GM12865 (cell line): ENCODE measurements at regions not wholly inside any gene's neighbourhood (a gene's known extent, or its start where the extent isn't known, plus 50 kb on each side); places are given as distances from the start of the nearest gene placed in this dataset.

Source experiments
- DNase-seq: peaks from one replicate; pipeline ENCODE4 v3.0.0; 2010; ENCODE audit warnings: low read depth
- H3K4me3 ChIP-seq: 2 replicates; pipeline ENCODE4 v1.5.1; 2011; ENCODE audit warnings: mild to moderate bottlenecking, low read depth, low read length, control low read depth
- TF ChIP-seq, protein P1 (sequence below): IDR thresholded peaks from 2 replicates; pipeline ENCODE4 v1.5.1; 2011; ENCODE audit warnings: low read length, control low read depth, low read depth, inconsistent platforms; ENCODE audit not compliant: insufficient read depth; ENCODE audit errors: missing control alignments

DNA sequence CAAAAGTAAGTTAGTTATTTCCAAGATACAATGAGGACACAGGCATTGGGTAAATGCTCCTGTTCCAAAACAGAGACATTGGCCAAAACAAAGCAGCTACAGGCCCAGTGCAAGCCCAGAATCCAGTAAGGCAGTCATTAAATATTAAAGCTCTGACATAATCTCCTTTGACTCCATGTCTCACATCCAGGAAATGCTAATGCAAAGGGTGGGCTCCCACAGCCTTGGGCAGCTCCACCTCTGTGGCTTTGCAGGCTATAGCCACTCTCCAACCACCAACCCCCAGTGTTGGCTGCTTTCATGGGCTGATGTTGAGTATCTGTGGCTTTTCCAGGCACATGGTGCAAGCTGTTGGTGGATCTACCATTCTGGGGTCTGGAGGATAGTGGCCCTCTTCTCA lies 733.4 kb upstream of the SOX9 start:
- TF ChIP-seq, protein P1, sequence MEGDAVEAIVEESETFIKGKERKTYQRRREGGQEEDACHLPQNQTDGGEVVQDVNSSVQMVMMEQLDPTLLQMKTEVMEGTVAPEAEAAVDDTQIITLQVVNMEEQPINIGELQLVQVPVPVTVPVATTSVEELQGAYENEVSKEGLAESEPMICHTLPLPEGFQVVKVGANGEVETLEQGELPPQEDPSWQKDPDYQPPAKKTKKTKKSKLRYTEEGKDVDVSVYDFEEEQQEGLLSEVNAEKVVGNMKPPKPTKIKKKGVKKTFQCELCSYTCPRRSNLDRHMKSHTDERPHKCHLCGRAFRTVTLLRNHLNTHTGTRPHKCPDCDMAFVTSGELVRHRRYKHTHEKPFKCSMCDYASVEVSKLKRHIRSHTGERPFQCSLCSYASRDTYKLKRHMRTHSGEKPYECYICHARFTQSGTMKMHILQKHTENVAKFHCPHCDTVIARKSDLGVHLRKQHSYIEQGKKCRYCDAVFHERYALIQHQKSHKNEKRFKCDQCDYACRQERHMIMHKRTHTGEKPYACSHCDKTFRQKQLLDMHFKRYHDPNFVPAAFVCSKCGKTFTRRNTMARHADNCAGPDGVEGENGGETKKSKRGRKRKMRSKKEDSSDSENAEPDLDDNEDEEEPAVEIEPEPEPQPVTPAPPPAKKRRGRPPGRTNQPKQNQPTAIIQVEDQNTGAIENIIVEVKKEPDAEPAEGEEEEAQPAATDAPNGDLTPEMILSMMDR, result no peak
- no peak overlapping the region for H3K4me3 ChIP-seq

DNA sequence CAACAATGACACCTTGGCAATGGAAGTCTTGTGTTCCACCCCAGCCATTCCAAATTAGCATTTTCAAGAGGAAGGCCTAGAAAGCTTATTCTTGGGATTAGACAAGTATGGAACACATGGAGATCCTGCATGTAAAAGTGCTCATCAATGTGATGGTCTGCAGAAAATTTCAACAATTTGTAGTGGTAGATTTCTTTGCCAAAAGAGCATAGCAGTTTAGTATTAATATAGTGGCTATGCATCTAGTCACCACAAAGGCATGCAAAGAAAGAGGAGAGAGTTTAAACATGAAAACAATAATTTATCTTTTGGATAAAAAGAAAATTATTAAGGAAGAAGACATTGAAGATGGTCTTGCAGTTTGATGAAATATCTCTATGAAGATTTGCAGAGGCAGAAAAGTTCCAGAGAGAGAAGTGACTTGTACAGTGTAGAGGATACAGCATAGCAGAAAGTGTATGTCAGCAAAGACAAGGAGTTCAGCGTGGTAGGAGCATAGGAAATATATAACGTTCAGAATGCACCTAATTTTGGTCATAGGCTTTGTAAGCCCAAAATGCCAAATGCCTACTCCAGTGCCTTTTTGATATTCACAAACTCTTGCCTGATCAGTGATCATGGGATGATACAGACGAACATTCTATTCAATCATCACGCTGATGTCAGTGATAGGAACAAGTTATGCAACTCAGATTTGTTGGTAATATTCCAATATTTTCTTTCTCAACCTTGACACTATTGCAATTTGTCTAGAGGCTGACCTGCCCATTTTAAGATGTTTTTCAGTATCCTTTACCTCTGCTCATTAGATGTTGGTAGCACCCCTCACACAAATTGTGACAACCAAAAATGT lies 727.9 kb upstream of the SOX9 start:
- DNase-seq, result no peak
- TF ChIP-seq, protein P1, result no peak
- H3K4me3 ChIP-seq, result no peak overlapping the region

More for the DNA sequence above, 733.4 kb upstream of the SOX9 start:
- no peak for DNase-seq

DNA sequence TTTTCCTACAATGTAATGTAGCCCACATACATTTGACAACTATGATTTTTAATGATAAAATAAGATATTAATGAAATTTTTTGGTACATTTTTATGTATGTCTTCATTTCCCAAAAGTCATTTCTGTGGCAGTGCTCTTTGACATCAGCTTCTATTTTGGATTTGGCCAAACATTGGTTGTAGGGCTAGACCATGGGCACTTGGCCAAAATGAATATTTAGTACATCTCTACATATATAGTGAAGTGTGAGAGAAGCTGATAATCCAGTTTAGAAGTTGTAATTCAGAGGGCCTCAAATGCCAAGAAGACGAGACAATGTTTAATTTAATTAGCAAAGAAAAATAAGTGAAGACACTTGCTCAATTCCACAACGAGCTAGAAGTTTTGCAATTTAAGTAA lies 724.9 kb upstream of the SOX9 start:
- TF ChIP-seq, protein P1, result no peak
- DNase-seq, result no peak
- no peak overlapping the region for H3K4me3 ChIP-seq

DNA sequence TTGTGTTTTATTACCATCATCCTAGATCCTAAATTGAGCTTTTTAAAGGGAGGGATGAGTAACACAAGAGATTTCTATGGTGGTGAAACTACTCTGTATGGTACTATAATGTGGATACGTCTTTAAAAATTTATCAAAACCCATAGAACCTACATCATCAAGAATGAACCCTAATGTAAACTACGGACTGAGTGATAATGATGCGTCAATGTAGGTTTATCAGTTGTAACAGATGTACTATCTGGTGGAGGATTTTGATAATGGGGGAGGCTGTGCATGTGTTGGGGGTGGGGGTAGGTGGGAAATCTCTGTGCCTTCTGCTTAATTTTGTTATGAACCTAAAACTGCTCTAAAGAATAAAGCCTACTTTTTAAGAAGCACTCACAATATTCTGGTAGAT lies 724.1 kb upstream of the SOX9 start:
- H3K4me3 ChIP-seq, result no peak overlapping the region
- no peak for DNase-seq
- TF ChIP-seq, protein P1, result no peak

DNA sequence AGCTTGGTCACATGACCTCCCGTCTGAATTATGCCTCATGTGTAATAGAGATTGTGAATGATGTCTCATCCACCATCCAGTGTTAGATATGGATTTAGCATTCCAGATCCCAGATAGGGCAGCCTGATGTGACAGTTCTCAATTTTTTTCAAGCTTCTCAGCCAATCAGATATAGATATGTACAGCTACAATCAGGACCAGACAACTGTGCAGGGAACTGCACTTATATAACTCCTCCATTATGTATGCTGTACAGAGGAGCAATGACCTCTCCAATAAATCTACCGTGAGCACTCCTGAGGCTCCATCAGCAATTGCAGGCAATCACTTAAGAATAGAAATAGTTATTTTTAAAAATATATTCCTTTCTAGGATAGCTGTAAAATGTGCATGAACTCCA lies 722.8 kb upstream of the SOX9 start:
- TF ChIP-seq, protein P1, result no peak
- no peak overlapping the region for H3K4me3 ChIP-seq
- no peak for DNase-seq

DNA sequence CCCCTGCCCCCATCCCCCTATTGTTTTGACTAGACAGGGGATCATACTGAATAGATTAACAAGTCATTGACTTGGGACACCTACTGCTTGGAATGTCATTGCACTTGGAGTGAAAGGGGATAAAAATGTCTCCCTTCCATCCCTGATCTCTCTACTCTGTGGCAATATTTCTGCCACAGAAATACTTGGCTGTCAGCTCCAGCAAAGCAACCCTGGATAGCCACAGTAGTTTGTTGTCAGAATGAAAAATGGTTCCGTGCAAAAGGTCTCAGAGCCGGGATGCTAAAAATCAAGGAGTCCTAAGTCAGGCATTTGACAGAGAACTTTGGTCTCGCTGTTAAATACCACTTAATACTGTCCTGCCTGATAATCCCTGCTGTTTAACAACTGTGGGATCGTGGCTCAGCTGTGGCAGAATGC lies 722.0 kb upstream of the SOX9 start:
- TF ChIP-seq, protein P1, result no peak
- DNase-seq, result no peak

DNA sequence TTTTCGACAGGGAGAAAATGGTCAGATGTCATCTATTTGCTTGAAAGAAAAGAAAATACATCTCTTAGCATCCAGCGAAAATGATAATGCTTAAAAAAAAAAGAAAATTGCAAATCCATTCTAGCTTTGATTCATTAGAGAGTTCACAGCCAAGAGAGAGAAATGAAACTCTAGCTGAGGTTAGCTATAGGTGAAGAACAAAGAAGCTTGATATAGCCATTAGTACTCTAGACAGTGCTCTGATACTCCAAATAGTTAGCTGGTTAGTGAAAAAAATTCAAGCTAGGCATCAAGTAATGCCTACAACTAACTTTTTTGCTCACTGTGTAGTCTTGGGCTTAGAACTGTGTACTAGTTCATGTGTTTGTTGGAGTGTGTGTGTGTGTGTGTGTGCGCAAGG lies 721.6 kb upstream of the SOX9 start:
- peak; percentile 14 for DNase-seq
- H3K4me3 ChIP-seq, result no peak overlapping the region
- TF ChIP-seq, protein P1, result no peak

More for the DNA sequence above, 722.0 kb upstream of the SOX9 start:
- H3K4me3 ChIP-seq, result no peak overlapping the region
